Endothelial cell of umbilical vein (primary cell): ENCODE measurements at regions not wholly inside any gene's neighbourhood (a gene's known extent, or its start where the extent isn't known, plus 50 kb on each side); places are given as distances from the start of the nearest gene placed in this dataset.

Experiments
- BruUV-seq: library from RNA; stranded (reverse); fragments of 400-500 nt; replicated peaks from 2 replicates; lab custom pipeline; 2021; lab: Mats Ljungman, UMichigan
- CTCF ChIA-PET: fragments of 300-600, 350-600 bp; sonication (Branson Sonifier 250); formaldehyde crosslinking; loops from one replicate; lab custom pipeline; 2021; ENCODE audit warnings: antibody characterized with exemption, inconsistent platforms; lab: Charles Lee
- POLR2A ChIA-PET: fragments of 300-600, 350-600 bp; sonication (Branson Sonifier 250); formaldehyde crosslinking; loops from one replicate; lab custom pipeline; 2021; ENCODE audit warnings: antibody characterized with exemption, inconsistent platforms; lab: Charles Lee
- DNase-seq: peaks from one replicate; pipeline ENCODE4 v3.0.0-alpha.2; 2011; ENCODE audit warnings: low read depth, low spot score
- FAIRE-seq: peaks from 2 replicates; lab custom pipeline; 2011; peaks lifted over from hg19 to GRCh38; lab: Jason Lieb, UNC
- H2AFZ ChIP-seq: 2 replicates; pipeline ENCODE4 v1.6.0; 2012; ENCODE audit warnings: low read depth, low read length, control low read depth, inconsistent platforms
- H3K27ac ChIP-seq: 2 replicates; pipeline ENCODE4 v1.5.1; 2011; ENCODE audit warnings: low read depth, mild to moderate bottlenecking, control low read depth, low read length, moderate library complexity; ENCODE audit not compliant: insufficient read depth
- H3K27me3 ChIP-seq, 2 experiments: 2 replicates each; pipeline versions ENCODE4 v1.6.0 to v1.6.1; 2011; ENCODE audit warnings: low read length in 2 of 2, mixed read lengths in 1 of 2; ENCODE audit not compliant: control insufficient read depth in 2 of 2, insufficient read depth in 2 of 2
- H3K36me3 ChIP-seq, 2 experiments: 2 replicates in 1 of 2; 3 replicates in 1 of 2; pipeline ENCODE4 v1.5.1; 2011; ENCODE audit warnings: low read length in 2 of 2, mild to moderate bottlenecking in 1 of 2, moderate library complexity in 1 of 2; ENCODE audit not compliant: control insufficient read depth in 2 of 2, insufficient read depth in 2 of 2; ENCODE audit errors: extremely low read depth in 1 of 2
- H3K4me1 ChIP-seq: 3 replicates; pipeline ENCODE4 v1.5.1; 2011; ENCODE audit warnings: mild to moderate bottlenecking, low read length; ENCODE audit not compliant: control insufficient read depth, insufficient read depth; ENCODE audit errors: extremely low read depth
- H3K4me2 ChIP-seq: 2 replicates; pipeline ENCODE4 v1.6.1; 2011; ENCODE audit warnings: low read length, control low read depth, mixed read lengths; ENCODE audit not compliant: insufficient read depth
- H3K4me3 ChIP-seq, 3 experiments: fragments of 200-600 bp in 1 of 3; sonication (generic), shearing (Covaris generic) in 1 of 3; replicated peaks in 1 of 3; 2 replicates each; pipeline ENCODE4 v1.5.1; 2011 to 2016; ENCODE audit warnings: control low read depth in 3 of 3, low read length in 3 of 3, mild to moderate bottlenecking in 2 of 3, inconsistent platforms in 1 of 3, low read depth in 1 of 3, moderate library complexity in 1 of 3; ENCODE audit not compliant: insufficient read depth in 1 of 3
- H3K79me2 ChIP-seq: 2 replicates; pipeline ENCODE4 v1.6.0; 2012; ENCODE audit warnings: low read length, inconsistent platforms; ENCODE audit not compliant: control insufficient read depth, insufficient read depth
- H3K9ac ChIP-seq: replicated peaks from 2 replicates; pipeline ENCODE3; 2011; ENCODE audit warnings: low read length, control low read depth; ENCODE audit not compliant: insufficient read depth; ENCODE audit errors: extremely low read depth
- H3K9me1 ChIP-seq: replicated peaks from 3 replicates; pipeline ENCODE4 v1.6.0; 2011; ENCODE audit warnings: mild to moderate bottlenecking, low read length; ENCODE audit not compliant: control insufficient read depth, insufficient read depth; ENCODE audit errors: extremely low read depth
- H3K9me3 ChIP-seq: replicated peaks from 2 replicates; pipeline ENCODE4 v1.5.1; 2012; ENCODE audit warnings: low read length, inconsistent platforms; ENCODE audit not compliant: control insufficient read depth, insufficient read depth
- H4K20me1 ChIP-seq: replicated peaks from 2 replicates; pipeline ENCODE3; 2011; ENCODE audit warnings: mild to moderate bottlenecking, low read length; ENCODE audit not compliant: control insufficient read depth, insufficient read depth; ENCODE audit errors: extremely low read depth
- CTCF ChIP-seq, 2 donors: IDR thresholded peaks; 1 replicate in 1 of 2; 2 replicates in 1 of 2; pipeline ENCODE4 v1.5.1; 2011; ENCODE audit warnings: low read length in 2 of 2, mild to moderate bottlenecking in 2 of 2, moderate library complexity in 2 of 2, control low read depth in 1 of 2, inconsistent platforms in 1 of 2, low read depth in 1 of 2; ENCODE audit not compliant: insufficient read depth in 1 of 2; ENCODE audit errors: extremely low read depth in 1 of 2
- EZH2 ChIP-seq: IDR thresholded peaks from 2 replicates; pipeline ENCODE4 v1.6.1; 2012; ENCODE audit warnings: borderline replicate concordance, low read depth, mild to moderate bottlenecking, moderate library complexity, low read length, inconsistent platforms; ENCODE audit not compliant: severe bottlenecking
- FOS ChIP-seq: IDR thresholded peaks from 2 replicates; pipeline ENCODE4 v1.6.1; 2011; ENCODE audit warnings: mild to moderate bottlenecking, low read length, moderate library complexity, borderline replicate concordance; ENCODE audit not compliant: insufficient read depth
- GATA2 ChIP-seq: IDR thresholded peaks from 2 replicates; pipeline ENCODE4 v1.7.0; 2011; ENCODE audit warnings: low read depth, mild to moderate bottlenecking, moderate library complexity, mixed read lengths, low read length; ENCODE audit not compliant: insufficient read length, insufficient read depth
- JUN ChIP-seq: IDR thresholded peaks from 2 replicates; pipeline ENCODE4 v1.6.1; 2011; ENCODE audit warnings: borderline replicate concordance, low read depth; ENCODE audit not compliant: insufficient read length, insufficient read depth
- MAX ChIP-seq: IDR thresholded peaks from 2 replicates; pipeline ENCODE4 v1.6.1; 2011; ENCODE audit not compliant: insufficient read depth, insufficient read length
- MYC ChIP-seq: IDR thresholded peaks from one replicate; pipeline ENCODE4 v1.6.1; 2011; ENCODE audit warnings: mild to moderate bottlenecking, low read depth, low read length
- POLR2A ChIP-seq: IDR thresholded peaks from 2 replicates; pipeline ENCODE4 v1.6.1; 2012; ENCODE audit warnings: low read depth, mild to moderate bottlenecking, control low read depth, low read length
- POLR2AphosphoS5 ChIP-seq: IDR thresholded peaks from 2 replicates; pipeline ENCODE4 v1.6.1; 2012; ENCODE audit warnings: low read depth, mild to moderate bottlenecking, control low read depth, low read length, moderate library complexity; ENCODE audit not compliant: insufficient read depth
- dilution Hi-C: fragments of 300-500 bp; cut with MboI; formaldehyde crosslinking; loops from one replicate; pipeline ENCODE4 v1.15.0; 2019; ENCODE audit warnings: low sequenced_read_pairs; ENCODE audit not compliant: extremely low pct_ligation_motif_present
- intact Hi-C: fragments of 100-400 bp; cut with micrococcal nuclease; formaldehyde crosslinking; loops from one replicate; pipeline ENCODE4 v1.10.0; 2022

GRCh38 chr6:121694801-121695251 lies 259.4 kb downstream of the GJA1 start:
- POLR2A ChIA-PET: no interaction called here
- Histone ChIP-seq H3K27ac (no peak overlapping the region), H3K9me3 (no peaks in the 10 kb centered on the region), H2AFZ (no peak overlapping the region), H4K20me1 (no peaks in the 10 kb centered on the region), H3K27me3 (no peaks in the 10 kb centered on the region), H3K9me1 (no peaks in the 10 kb centered on the region), H3K36me3 (no peaks in the 10 kb centered on the region), H3K9ac (no peak overlapping the region), H3K79me2 (no peaks in the 10 kb centered on the region), H3K4me3 (no peak overlapping the region), H3K4me2 (no peak overlapping the region), H3K4me1 (peaks cover 11% of the 10 kb centered on the region)
- CTCF ChIA-PET: no interaction called here
- dilution Hi-C loops (no loop called here), intact Hi-C loops (no loop called here)
- no peak for TF ChIP-seq JUN
- no peak for TF ChIP-seq CTCF (IDR thresholded peaks at IDR 0.05; ENCODE audit: extremely low read depth in 1 of 2, insufficient read depth in 1 of 2, low read depth in 1 of 2, low read length in 2 of 2)
- TF ChIP-seq MAX: no peak
- TF ChIP-seq EZH2: no peak
- TF ChIP-seq FOS: no peak
- TF ChIP-seq POLR2AphosphoS5: no peak
- TF ChIP-seq GATA2: no peak
- TF ChIP-seq MYC: no peak
- no peak for TF ChIP-seq POLR2A
- DNase-seq: peak; percentile 34
- no TSS peak for BruUV-seq
- FAIRE-seq: no peak
